Breast epithelium (tissue), 4 donors: ENCODE measurements at regions not wholly inside any gene's neighbourhood (a gene's known extent, or its start where the extent isn't known, plus 50 kb on each side); places are given as distances from the start of the nearest gene placed in this dataset.

Source experiments
- DNase-seq, 2 donors: peaks; one replicate each; pipeline ENCODE4 v3.0.0-alpha.2; 2019; ENCODE audit warnings: low spot score in 2 of 2
- H3K27ac ChIP-seq, 2 donors: fragments of 200-600 bp; sonication (generic) in 1 of 2; one replicate each; pipeline ENCODE4 v1.5.1; 2016 to 2019; ENCODE audit warnings: mild to moderate bottlenecking in 1 of 2
- H3K27me3 ChIP-seq, 2 donors: fragments of 200-600 bp; sonication (generic) in 1 of 2; one replicate each; pipeline versions ENCODE4 v1.5.1 to v1.6.0; 2017 to 2019; ENCODE audit warnings: control low read depth in 1 of 2, mild to moderate bottlenecking in 1 of 2
- H3K36me3 ChIP-seq: fragments of 200-600 bp; one replicate; pipeline ENCODE4 v1.5.1; 2019
- H3K4me1 ChIP-seq, 2 donors: fragments of 200-600 bp; sonication (generic); one replicate each; pipeline ENCODE4 v1.5.1; 2016 to 2019; ENCODE audit warnings: control low read depth in 1 of 2
- H3K4me3 ChIP-seq, 3 donors: fragments of 200-600 bp; sonication (generic); 1 replicate in 2 of 3; 2 replicates in 1 of 3; pipeline ENCODE4 v1.5.1; 2016 to 2019; ENCODE audit warnings: mild to moderate bottlenecking in 3 of 3, moderate library complexity in 2 of 3
- H3K9me3 ChIP-seq, 2 donors: fragments of 200-600 bp; sonication (generic) in 1 of 2; one replicate each; pipeline ENCODE4 v1.5.1; 2016 to 2019; ENCODE audit warnings: control low read depth in 1 of 2
- POLR2A ChIP-seq: fragments of 450-650 bp; IDR thresholded peaks from one replicate; pipeline ENCODE4 v1.6.1; 2016; ENCODE audit warnings: antibody characterized with exemption, mild to moderate bottlenecking, moderate library complexity
- POLR2AphosphoS5 ChIP-seq, 3 donors: sonication (generic); formaldehyde crosslinking; IDR thresholded peaks; one replicate each; pipeline ENCODE4 v1.6.1; 2017; ENCODE audit warnings: antibody characterized with exemption in 3 of 3
- intact Hi-C: fragments of 100-400 bp; cut with DNase I; formaldehyde crosslinking; loops from one replicate; pipeline ENCODE4 v1.15.1; 2023; ENCODE audit warnings: low total_unique reads
- TF ChIP-seq, protein P1 (sequence below), 3 donors: fragments of 450-650 bp; IDR thresholded peaks; one replicate each; pipeline ENCODE4 v1.5.1; 2016 to 2017; ENCODE audit warnings: antibody characterized with exemption in 3 of 3, mild to moderate bottlenecking in 3 of 3, moderate library complexity in 3 of 3

GRCh38 chr10:123517426-123517825 lies 148.7 kb upstream of the GPR26 start:
- H3K9me3 ChIP-seq, result no peaks in the 10 kb centered on the region
- H3K4me3 ChIP-seq, result no peak overlapping the region
- no peaks in the 10 kb centered on the region for H3K4me1 ChIP-seq
- no peak overlapping the region for H3K27ac ChIP-seq
- intact Hi-C loops, result no loop called here
- no peak for TF ChIP-seq POLR2A
- no peak for TF ChIP-seq POLR2AphosphoS5 (IDR thresholded peaks at IDR 0.05)
- TF ChIP-seq, protein P1, sequence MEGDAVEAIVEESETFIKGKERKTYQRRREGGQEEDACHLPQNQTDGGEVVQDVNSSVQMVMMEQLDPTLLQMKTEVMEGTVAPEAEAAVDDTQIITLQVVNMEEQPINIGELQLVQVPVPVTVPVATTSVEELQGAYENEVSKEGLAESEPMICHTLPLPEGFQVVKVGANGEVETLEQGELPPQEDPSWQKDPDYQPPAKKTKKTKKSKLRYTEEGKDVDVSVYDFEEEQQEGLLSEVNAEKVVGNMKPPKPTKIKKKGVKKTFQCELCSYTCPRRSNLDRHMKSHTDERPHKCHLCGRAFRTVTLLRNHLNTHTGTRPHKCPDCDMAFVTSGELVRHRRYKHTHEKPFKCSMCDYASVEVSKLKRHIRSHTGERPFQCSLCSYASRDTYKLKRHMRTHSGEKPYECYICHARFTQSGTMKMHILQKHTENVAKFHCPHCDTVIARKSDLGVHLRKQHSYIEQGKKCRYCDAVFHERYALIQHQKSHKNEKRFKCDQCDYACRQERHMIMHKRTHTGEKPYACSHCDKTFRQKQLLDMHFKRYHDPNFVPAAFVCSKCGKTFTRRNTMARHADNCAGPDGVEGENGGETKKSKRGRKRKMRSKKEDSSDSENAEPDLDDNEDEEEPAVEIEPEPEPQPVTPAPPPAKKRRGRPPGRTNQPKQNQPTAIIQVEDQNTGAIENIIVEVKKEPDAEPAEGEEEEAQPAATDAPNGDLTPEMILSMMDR (IDR thresholded peaks at IDR 0.05), result no peak
- no peak for DNase-seq
- no peaks in the 10 kb centered on the region for H3K36me3 ChIP-seq
- H3K27me3 ChIP-seq, result no peaks in the 10 kb centered on the region

- Histone ChIP-seq H3K36me3 (no peaks in the 10 kb centered on the region), H3K27ac (no peak overlapping the region), H3K4me1 (no peaks in the 10 kb centered on the region), H3K27me3 (no peaks in the 10 kb centered on the region), H3K9me3 (no peaks in the 10 kb centered on the region), H3K4me3 (no peak overlapping the region)
- no peak for DNase-seq
- intact Hi-C loops, result no loop called here
- no peak for TF ChIP-seq POLR2AphosphoS5 (IDR thresholded peaks at IDR 0.05)
These were observed 148.3 kb upstream of the GPR26 start for GRCh38 chr10:123517901-123518300.

DNA sequence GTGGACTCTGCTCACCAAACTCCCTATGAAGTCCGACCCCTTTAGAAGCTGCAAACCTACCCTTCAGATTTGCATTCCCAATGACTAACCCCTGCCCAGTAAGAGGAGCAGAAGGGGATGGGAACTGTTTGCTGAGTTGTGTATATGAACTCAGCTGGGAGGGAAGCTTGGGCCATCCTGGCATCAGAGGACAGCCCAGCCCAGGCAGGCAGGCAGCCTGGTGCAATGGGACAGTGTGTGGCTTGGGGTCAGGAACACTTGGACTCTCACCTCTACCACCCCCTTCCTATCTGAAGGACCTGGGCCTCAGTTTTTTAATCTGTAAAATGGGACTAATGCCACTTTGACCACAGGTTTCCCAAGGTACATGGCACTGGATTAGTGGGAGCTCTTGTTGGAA lies 147.4 kb upstream of the GPR26 start:
- DNase-seq, result no peak
- no peaks in the 10 kb centered on the region for H3K9me3 ChIP-seq
- H3K4me1 ChIP-seq, result no peaks in the 10 kb centered on the region
- intact Hi-C loops, result no loop called here
- TF ChIP-seq POLR2A (no peak), POLR2AphosphoS5 (IDR thresholded peaks at IDR 0.05) (no peak)
- TF ChIP-seq, protein P1 (IDR thresholded peaks at IDR 0.05), result no peak
- no peak overlapping the region for H3K4me3 ChIP-seq
- H3K27me3 ChIP-seq, result no peaks in the 10 kb centered on the region
- no peaks in the 10 kb centered on the region for H3K36me3 ChIP-seq
- no peak overlapping the region for H3K27ac ChIP-seq

DNA sequence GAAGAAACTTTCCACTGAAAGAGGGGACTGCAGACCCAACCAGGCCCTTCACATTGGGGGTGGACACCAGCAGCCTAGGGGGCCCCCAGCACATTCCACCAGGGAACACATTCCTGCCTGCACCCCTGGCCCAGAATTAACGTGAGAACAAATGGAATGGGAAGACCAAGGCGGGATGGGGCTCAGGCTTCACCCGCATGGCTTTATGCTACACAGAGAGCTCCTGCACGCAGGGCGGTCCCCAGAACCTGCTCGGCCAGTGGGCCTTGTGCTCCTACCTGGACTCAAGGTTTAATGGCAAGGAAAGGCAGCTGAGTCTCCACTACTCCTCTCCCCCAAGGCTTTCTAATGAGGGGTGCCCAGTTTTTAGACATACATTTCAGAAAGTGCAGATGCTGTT lies 146.3 kb upstream of the GPR26 start:
- intact Hi-C loops, result loop anchor here (10.0 kb wide), 1 partner anchor 715 kb away; no protein-coding TSS in a partner anchor
- no peak overlapping the region for H3K4me3 ChIP-seq
- TF ChIP-seq, protein P1 (IDR thresholded peaks at IDR 0.05), result no peak
- TF ChIP-seq POLR2A (no peak), POLR2AphosphoS5 (IDR thresholded peaks at IDR 0.05) (no peak)
- no peak for DNase-seq
- H3K9me3 ChIP-seq, result no peaks in the 10 kb centered on the region
- H3K36me3 ChIP-seq, result no peaks in the 10 kb centered on the region
- no peaks in the 10 kb centered on the region for H3K27me3 ChIP-seq
- H3K27ac ChIP-seq, result no peak overlapping the region
- H3K4me1 ChIP-seq, result no peaks in the 10 kb centered on the region

DNA sequence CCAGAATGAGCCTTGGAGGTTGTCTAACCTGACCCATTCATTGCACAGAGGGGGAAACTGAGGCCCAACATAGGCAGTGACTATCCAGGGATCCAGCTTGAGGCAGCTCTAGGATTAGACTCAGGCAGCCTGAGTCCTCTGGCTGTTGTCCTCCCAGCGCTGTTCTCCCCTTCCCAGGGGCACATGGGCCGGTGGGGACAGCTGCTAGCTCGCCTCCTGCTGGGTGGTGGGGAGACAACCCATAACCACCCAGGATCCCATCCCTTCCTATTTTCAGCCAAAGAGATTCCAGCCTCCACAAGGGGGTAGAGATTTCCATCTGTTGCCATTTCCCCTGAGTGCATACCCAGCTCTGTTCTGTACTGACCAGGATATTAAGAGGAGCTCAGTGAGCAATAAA lies 145.1 kb upstream of the GPR26 start:
- Histone ChIP-seq H3K4me1 (no peaks in the 10 kb centered on the region), H3K27me3 (no peaks in the 10 kb centered on the region), H3K36me3 (no peaks in the 10 kb centered on the region), H3K4me3 (no peak overlapping the region), H3K27ac (no peak overlapping the region), H3K9me3 (no peaks in the 10 kb centered on the region)
- TF ChIP-seq POLR2AphosphoS5 (IDR thresholded peaks at IDR 0.05) (no peak), POLR2A (no peak)
- TF ChIP-seq, protein P1 (IDR thresholded peaks at IDR 0.05), result no peak
- intact Hi-C loops, result loop anchor here (10.0 kb wide), 1 partner anchor 716 kb away; no protein-coding TSS in a partner anchor
- peak in 1 of 2 donors; percentile 11 for DNase-seq

- no peak overlapping the region for H3K27ac ChIP-seq
- no peaks in the 10 kb centered on the region for H3K4me1 ChIP-seq
- intact Hi-C loops, result loop anchor here (10.0 kb wide), 1 partner anchor 717 kb away; no protein-coding TSS in a partner anchor
- no peaks in the 10 kb centered on the region for H3K27me3 ChIP-seq
- no peaks in the 10 kb centered on the region for H3K36me3 ChIP-seq
- no peaks in the 10 kb centered on the region for H3K9me3 ChIP-seq
- H3K4me3 ChIP-seq, result no peak overlapping the region
- TF ChIP-seq POLR2AphosphoS5 (IDR thresholded peaks at IDR 0.05), result no peak
- no peak for TF ChIP-seq POLR2A
- TF ChIP-seq, protein P1 (IDR thresholded peaks at IDR 0.05), result no peak
- DNase-seq, result peak in 1 of 2 donors; percentile 1
These were observed 144.6 kb upstream of the GPR26 start for GRCh38 chr10:123521556-123521955.
